ENCODE measurements at regions not wholly inside any gene's neighbourhood (a gene's known extent, or its start where the extent isn't known, plus 50 kb on each side); places are given as distances from the start of the nearest gene placed in this dataset.
"Not testable (repeated sequence)": the region's sequence is repeated elsewhere in the genome, so short reads cannot be mapped to it uniquely, and the experiment has no call there.

DNA sequence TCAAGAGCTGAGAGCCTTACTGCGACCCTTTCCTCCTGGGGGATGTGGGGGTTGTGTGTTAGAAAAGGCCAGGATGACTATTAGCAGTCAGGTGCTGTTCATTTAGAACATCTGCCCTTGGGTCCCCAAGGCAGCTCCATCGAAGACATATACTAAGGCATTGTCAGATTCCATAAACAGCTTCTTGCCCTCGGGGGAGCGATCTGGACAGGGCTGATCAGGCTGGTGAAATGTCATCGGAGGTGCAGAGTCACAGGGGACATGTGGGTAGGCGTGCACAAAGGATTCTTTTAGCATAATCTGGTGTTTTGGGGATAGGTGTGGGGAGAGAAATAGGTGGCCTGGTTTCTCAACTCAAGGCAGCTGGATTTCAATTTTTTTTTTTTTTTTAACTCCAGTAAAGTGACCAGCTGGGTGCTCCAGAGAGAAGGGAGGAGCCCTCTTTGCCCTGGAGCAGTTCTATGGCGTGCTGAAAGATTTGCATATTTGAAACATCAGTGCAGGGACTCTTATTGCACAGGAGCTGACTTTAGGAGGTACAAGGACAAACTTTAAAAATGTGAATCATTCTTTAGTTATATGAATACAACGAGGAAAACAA, 160.1 kb downstream of the SUDS3 start:
- no peak for DNase-seq (ENCODE audit: low spot score)

GRCh38 chr12:118537481-118537917, 161.1 kb downstream of the SUDS3 start:
- DNase-seq (ENCODE audit: low spot score) = no peak

GRCh38 chr12:118541071-118541470, 164.7 kb downstream of the SUDS3 start:
- no peak for DNase-seq (ENCODE audit: low spot score)

DNA sequence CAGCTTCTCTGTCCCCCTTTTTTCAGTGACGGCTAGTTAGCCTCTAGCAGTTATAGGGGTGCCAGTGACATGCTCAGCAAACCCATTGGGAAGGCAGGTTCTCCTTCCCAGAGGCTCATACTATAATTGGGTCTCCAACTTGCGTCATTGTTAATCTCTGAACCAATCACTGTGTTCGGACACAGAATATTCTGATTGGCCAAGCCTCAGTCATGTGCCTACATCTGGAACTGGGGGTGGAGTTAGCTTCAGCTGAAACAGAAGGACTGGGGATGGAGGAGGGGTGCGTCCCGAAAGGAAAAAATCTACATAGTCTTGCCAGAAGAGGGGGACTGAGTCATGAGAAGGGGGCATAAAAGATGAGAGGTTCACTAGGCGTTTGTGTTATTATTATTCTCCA, 165.6 kb downstream of the SUDS3 start:
- no peak for DNase-seq (ENCODE audit: low spot score)

- no peak for DNase-seq (ENCODE audit: low spot score)
Observed at GRCh38 chr12:118543651-118544050, 167.3 kb downstream of the SUDS3 start.

DNA sequence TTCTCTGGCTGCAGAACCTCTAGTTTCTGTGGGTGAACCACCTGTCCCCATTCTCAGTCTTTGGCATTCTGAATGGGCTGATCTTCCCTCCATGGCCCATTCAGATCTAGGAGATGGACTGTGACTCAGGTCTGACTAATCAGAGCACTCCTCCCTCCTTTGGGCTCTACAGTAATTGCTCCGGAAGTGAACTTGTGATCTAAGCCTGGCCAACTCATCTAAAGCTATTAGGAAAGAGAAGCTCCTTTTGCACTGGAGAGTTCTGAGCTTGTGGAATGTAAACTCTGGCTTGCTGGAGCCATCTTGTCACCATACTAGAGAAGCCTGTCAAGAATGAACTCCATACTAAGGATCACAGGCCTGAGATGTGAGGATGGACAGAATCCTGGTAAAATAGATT, 168.2 kb downstream of the SUDS3 start:
- DNase-seq (ENCODE audit: low spot score) = no peak

DNA sequence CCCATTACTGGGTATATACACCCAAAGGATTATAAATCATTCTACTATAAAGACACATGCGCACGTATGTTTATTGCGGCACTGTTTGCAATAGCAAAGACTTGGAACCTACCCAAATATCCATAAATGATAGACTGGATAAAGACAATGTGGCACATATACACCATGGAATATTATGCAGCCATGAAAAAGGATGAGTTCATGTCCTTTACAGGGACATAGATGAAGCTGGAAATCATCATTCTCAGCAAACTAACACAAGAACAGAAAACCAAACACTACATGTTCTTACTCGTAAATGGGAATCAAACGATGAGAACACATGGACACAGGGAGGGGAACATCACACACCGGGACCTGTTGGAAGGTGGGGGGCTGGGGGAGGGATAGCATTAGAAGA, 171.3 kb downstream of the SUDS3 start:
- DNase-seq (ENCODE audit: low spot score) = not testable (repeated sequence)

DNA sequence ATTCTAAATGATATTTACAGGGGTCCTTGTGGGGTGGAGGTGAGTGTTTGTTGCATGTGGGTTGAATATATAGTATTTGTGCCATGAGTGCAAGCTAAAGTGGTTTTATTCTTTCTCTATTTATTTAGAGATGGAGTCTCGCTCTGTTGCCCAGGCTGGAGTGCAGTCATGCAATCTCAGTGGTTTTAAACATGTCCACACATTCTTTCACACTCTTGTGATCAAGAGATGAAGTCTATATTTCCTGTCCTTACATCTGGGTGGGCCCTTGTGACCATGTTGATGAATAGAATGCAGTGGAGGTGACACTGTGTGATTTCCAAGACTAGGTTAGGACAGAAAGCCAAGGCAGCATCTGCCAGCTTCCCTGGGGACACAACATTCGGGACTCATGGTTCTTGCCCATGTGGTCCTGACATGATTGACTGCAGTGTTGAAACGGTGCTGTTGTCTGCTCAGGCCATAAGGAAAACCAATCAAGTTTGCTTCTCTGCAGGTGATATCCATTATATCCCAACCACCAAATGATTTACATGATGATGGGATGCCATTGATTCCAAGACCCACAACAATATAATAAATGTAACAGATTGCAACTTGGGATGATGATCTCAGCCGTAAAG, 172.6 kb downstream of the SUDS3 start:
- no peak for DNase-seq (ENCODE audit: low spot score)

DNA sequence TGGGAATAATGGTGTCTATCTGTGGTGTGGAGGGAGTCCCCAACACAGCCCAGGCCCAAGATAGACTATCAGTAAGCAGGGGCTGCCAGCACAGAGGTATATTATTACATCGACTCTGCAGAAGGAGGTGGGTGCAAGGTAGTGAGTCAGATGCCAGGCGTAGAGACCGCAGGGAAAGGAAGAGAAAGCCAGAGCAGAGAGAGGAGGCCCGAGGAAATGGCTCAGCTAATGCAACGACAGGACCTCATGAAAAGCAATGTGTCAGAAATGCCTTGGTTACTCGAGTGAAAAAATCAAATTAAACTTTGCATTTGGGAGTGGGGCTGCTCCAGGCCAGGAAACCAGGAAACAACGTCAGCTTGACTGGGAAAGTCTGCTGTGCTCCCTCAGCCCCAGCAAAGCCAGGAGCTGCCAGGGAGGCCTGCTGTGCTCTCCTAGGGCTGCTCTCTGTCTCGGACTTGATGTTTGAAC, 173.2 kb downstream of the SUDS3 start:
- no peak for DNase-seq (ENCODE audit: low spot score)

- no peak for DNase-seq (ENCODE audit: low spot score)
Observed at GRCh38 chr12:118553856-118554504, 177.6 kb downstream of the SUDS3 start.

DNA sequence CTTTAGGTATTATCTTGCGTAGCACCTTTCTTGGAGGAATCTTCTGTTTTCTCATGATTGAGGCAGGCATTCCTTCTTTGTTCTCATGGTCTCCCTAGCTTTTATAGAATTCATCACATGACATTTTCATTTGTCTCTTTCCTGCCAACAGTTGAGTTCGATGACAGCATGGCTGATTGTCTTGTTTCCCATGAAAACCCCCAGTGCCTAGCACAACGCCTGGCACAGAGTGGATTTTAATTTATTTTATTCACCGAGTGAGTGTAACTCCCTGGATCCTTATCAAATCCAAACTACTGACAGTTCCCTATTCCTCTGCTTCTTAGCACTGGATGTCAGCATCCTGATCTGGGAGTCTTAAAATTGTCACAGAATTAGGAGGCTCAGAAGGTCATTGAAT, 182.6 kb downstream of the SUDS3 start:
- no peak for DNase-seq (ENCODE audit: low spot score)

DNA sequence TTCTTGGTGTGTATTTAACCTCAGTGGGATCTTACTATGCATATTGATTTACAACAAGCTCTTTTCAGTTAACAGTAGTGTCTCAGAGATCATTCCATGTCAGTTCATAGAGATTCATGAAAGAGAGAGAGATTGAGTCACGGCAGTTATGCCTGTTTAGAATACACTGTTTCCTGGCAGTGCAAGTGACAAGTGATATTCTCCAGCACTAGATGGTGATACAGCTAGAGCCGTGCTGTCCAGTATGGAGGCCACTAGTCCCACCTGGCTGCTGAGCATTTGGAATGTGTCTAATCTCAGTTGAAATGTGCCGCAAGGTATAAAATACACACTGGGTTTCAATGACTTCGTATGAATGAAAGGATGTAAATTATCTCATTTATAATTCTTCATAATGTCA, 184.4 kb downstream of the SUDS3 start:
- no peak for DNase-seq (ENCODE audit: low spot score)

DNA sequence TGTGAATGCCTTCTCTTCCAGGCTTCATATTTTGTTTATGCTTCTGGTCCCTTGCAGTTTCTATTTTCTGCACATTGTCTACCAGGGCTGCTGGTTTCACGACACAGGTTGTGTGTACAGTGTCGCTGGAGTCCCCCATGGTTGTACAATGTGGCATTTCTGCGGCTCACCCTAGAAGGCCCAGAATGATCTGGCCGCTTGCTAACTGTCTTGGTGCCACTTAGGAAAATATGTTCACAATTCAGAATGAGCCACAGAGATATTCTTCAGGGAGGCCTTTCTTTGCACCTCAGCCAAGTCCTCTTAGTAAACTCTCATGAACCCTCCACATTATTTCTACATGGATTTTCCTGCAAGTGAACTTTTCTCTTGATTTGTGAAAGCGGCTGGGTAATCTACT, 195.4 kb downstream of the SUDS3 start:
- DNase-seq (ENCODE audit: low spot score) = no peak

DNA sequence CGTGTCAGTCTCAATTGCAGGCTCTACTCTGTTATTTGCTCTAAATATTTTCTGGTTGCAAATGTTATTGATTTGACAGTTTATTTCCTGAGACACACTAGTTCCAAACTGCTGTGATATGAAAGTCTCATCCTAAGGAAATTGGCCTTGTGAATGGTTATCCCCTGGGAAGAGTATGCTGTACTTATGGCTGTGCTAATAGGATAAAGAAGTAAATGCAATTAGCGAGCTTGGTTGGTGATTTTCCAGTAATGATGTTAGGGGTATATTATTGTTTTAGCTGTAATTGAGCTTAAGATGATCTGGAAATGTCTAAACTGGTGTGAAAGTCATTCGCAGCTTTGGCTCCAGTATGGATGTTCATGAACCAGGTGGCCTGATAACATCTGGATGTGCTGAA, 197.9 kb downstream of the SUDS3 start:
- no peak for DNase-seq (ENCODE audit: low spot score)

DNA sequence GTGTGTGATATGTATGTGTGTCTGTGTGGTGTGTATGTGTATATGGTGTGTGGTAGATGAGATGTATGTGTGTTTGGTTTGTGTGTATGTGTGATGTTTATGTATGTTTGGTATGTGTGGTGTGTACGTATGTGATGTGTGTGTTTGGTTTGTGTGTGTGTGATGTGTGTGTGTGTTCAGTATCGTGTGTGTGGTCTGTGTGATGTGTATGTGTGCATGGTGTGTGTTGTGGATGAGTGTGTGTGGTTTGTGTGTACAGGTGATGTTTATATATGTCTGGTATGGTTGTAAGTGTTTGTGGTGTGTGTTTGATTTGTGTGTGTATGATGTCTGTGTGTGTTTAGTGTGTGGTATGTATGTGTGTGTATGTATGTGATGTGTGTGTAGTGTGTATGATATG, 199.4 kb downstream of the SUDS3 start:
- DNase-seq (ENCODE audit: low spot score) = no peak

- no peak for DNase-seq (ENCODE audit: low spot score)
Observed at GRCh38 chr12:118581371-118581770, 205.0 kb downstream of the SUDS3 start.

DNA sequence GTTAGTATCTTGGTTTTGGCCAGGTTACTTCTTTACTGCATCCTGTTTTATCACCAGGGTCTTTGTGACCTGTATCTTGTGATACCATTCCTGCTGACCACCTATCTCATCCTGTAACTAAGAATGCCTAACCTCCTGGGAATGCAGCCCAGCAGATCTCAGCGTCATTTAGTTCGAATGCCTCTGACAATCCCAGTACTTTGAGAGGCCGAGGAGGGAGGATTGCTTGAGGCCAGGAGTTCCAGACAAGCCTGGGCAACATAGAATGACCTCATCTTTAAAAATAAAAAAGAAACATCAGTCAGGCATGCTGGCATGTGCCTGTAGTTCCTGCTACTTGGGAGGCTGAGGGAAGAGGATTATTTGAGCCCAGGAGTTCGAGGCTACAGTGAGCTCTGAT, 206.5 kb downstream of the SUDS3 start:
- DNase-seq (ENCODE audit: low spot score) = no peak

- no peak for DNase-seq (ENCODE audit: low spot score)
Observed at GRCh38 chr12:118586433-118586832, 210.1 kb downstream of the SUDS3 start.

GRCh38 chr12:118589162-118589561, 212.8 kb downstream of the SUDS3 start:
- DNase-seq (ENCODE audit: low spot score) = no peak

DNA sequence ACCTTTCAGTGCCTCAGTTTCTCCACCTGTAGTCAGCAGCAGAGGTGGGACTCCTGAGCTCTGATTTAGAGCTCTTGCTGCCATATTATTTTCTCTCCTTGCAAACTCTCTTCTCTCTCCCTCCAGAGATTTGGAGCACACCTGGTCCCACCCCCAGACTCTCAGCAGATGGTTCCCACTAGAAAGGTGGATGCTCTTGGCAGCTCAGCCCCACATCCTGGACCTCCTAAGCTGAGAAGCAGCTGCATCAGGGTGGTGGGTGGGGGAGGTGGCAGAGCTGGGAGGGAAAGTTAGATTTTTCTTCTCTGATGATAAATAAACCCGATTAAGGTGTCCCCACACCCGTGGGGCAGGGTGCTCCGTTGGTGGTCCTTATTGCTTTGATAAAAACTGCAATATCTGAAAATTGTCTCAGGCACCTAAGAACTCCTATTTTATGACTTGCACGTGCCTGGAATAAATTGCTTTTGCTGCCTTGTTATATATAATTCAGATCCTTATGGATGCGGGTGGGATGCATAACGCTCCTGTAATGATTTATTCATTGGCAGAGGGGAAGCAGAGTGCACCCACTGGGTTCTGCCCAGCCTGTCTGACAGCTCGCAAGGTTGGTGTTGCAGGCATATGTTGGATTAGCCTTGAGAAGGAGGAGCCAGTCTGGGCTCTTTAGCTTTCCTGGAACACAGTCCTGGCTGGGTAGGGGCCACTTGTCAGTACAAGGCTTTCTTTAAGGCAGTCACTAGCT, 214.2 kb downstream of the SUDS3 start:
- no peak for DNase-seq (ENCODE audit: low spot score)

- DNase-seq (ENCODE audit: low spot score) = peak; percentile 36
Observed at GRCh38 chr12:118603610-118604361, 227.4 kb downstream of the SUDS3 start.

DNA sequence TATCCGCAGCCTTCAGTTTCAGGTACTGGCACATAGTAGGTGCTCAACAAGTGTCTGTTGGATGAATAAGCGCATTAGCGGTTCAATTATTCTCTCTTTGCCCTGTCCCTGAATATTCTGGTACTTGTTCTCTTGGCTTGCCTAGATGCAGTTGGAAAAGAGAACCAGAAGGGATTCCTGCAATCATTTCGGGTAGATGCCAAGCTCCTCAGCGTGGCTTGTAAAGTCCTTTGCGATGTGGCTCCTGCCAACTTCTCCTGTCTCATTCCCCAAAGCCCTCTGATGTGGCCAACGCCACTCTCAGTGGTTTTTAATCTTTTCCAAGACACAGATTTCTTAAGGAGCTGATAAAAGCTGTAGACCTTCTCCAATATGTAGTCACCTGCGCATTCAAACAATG, 230.3 kb downstream of the SUDS3 start:
- no peak for DNase-seq (ENCODE audit: low spot score)

Measured in HuH-7.5 (cell line).